IPS DF 6.9 (cell line): ENCODE measurements at regions not wholly inside any gene's neighbourhood (a gene's known extent, or its start where the extent isn't known, plus 50 kb on each side); places are given as distances from the start of the nearest gene placed in this dataset.

Experiments
- DNase-seq: peaks from one replicate; pipeline ENCODE4 v3.0.0-alpha.2; 2013; ENCODE audit warnings: low read depth, low spot score
- H3K27ac ChIP-seq: one replicate; pipeline ENCODE4 v1.5.1; 2013; ENCODE audit warnings: low read length, control low read depth
- H3K27me3 ChIP-seq: 2 replicates; pipeline ENCODE4 v1.6.1; 2013; ENCODE audit warnings: mild to moderate bottlenecking, low read length; ENCODE audit not compliant: control insufficient read depth, insufficient read depth
- H3K36me3 ChIP-seq: 2 replicates; pipeline ENCODE4 v1.6.1; 2013; ENCODE audit warnings: low read length; ENCODE audit not compliant: control insufficient read depth, insufficient read depth
- H3K4me1 ChIP-seq: 2 replicates; pipeline ENCODE4 v1.6.1; 2013; ENCODE audit warnings: low read length; ENCODE audit not compliant: control insufficient read depth, insufficient read depth
- H3K4me3 ChIP-seq: 2 replicates; pipeline ENCODE4 v1.5.1; 2013; ENCODE audit warnings: mild to moderate bottlenecking, low read length
- H3K9me3 ChIP-seq: 2 replicates; pipeline ENCODE4 v1.6.1; 2013; ENCODE audit warnings: low read length, inconsistent platforms; ENCODE audit not compliant: control insufficient read depth, insufficient read depth
- WGBS: extraction: QIAGEN DNeasy Blood & Tissue Kit; methylation state at CpG from one replicate; pipeline ENCODE4 v1.1.7; 2013; ENCODE audit warnings: mixed read lengths, missing lambda C conversion rate; ENCODE audit not compliant: insufficient read length, insufficient coverage; 5-methylcytosine and 5-hydroxymethylcytosine counted together

- Histone ChIP-seq H3K4me1 (no peaks in the 10 kb centered on the region), H3K9me3 (no peaks in the 10 kb centered on the region), H3K36me3 (no peaks in the 10 kb centered on the region), H3K27me3 (no peaks in the 10 kb centered on the region), H3K27ac (no peak overlapping the region), H3K4me3 (no peak overlapping the region)
- no CpG with 5 or more reads among the region's 1 CpG for WGBS
- no peak for DNase-seq
Observed at GRCh38 chr15:53223815-53224214, 433.7 kb upstream of the ONECUT1 start.

GRCh38 chr15:53218666-53219580, 428.8 kb upstream of the ONECUT1 start:
- Histone ChIP-seq H3K4me1 (no peaks in the 10 kb centered on the region), H3K27me3 (no peaks in the 10 kb centered on the region), H3K36me3 (no peaks in the 10 kb centered on the region), H3K27ac (no peak overlapping the region), H3K9me3 (no peaks in the 10 kb centered on the region), H3K4me3 (no peak overlapping the region)
- DNase-seq: no peak
- WGBS: no CpG with 5 or more reads among the region's 7 CpGs

- no peak overlapping the region for H3K27ac ChIP-seq
- no peaks in the 10 kb centered on the region for H3K9me3 ChIP-seq
- H3K36me3 ChIP-seq: no peaks in the 10 kb centered on the region
- no peaks in the 10 kb centered on the region for H3K27me3 ChIP-seq
- WGBS: no CpG with 5 or more reads among the region's 3 CpGs
- no peaks in the 10 kb centered on the region for H3K4me1 ChIP-seq
- no peak for DNase-seq
- H3K4me3 ChIP-seq: no peak overlapping the region
Observed at GRCh38 chr15:53216036-53216435, 425.9 kb upstream of the ONECUT1 start.

GRCh38 chr15:53213336-53213735, 423.2 kb upstream of the ONECUT1 start:
- H3K4me1 ChIP-seq: peaks cover 2% of the 10 kb centered on the region; the same call in 1 of the 2 replicates
- H3K27ac ChIP-seq: no peak overlapping the region
- DNase-seq: no peak
- no peaks in the 10 kb centered on the region for H3K36me3 ChIP-seq
- H3K9me3 ChIP-seq: no peaks in the 10 kb centered on the region
- H3K27me3 ChIP-seq: no peaks in the 10 kb centered on the region
- no peak overlapping the region for H3K4me3 ChIP-seq

- Histone ChIP-seq H3K27me3 (no peaks in the 10 kb centered on the region), H3K4me3 (no peak overlapping the region), H3K9me3 (no peaks in the 10 kb centered on the region), H3K4me1 (peaks cover 2% of the 10 kb centered on the region; the same call in 1 of the 2 replicates), H3K27ac (no peak overlapping the region), H3K36me3 (no peaks in the 10 kb centered on the region)
- no peak for DNase-seq
- no CpG with 5 or more reads among the region's 4 CpGs for WGBS
Observed at GRCh38 chr15:53212785-53213184, 422.6 kb upstream of the ONECUT1 start.

- no peaks in the 10 kb centered on the region for H3K36me3 ChIP-seq
- no peak overlapping the region for H3K27ac ChIP-seq
- H3K4me1 ChIP-seq: peaks cover 2% of the 10 kb centered on the region; the same call in 1 of the 2 replicates
- no peaks in the 10 kb centered on the region for H3K9me3 ChIP-seq
- H3K4me3 ChIP-seq: no peak overlapping the region
- no peaks in the 10 kb centered on the region for H3K27me3 ChIP-seq
- no peak for DNase-seq
- no CpG with 5 or more reads among the region's 3 CpGs for WGBS
Observed at GRCh38 chr15:53210653-53211052, 420.5 kb upstream of the ONECUT1 start.

GRCh38 chr15:53209396-53210042, 419.4 kb upstream of the ONECUT1 start:
- Histone ChIP-seq H3K4me1 (peaks cover 2% of the 10 kb centered on the region; the same call in 1 of the 2 replicates), H3K27ac (no peak overlapping the region)
- no CpG with 5 or more reads among the region's 9 CpGs for WGBS

DNA sequence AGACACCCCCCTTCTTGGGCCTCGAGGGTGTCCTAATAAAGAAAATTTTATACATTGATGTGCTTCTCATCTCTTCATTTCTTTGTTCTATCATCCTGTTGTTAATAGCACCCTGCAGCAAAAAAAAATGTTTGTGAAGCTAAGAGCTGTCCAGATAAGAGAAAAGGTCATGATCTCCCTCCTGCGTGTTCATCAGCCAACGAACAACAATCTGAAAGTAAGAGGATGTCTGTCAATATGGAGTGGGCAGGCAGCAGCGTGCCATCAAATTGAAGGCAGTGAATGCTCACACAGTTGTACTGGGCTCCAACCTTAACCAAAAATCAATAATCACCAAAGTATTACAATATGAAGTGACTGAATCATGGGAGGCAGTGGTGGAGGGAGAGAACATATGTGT, 418.6 kb upstream of the ONECUT1 start:
- no peaks in the 10 kb centered on the region for H3K27me3 ChIP-seq
- H3K4me3 ChIP-seq: no peak overlapping the region
- H3K36me3 ChIP-seq: no peaks in the 10 kb centered on the region
- no peaks in the 10 kb centered on the region for H3K9me3 ChIP-seq
- WGBS: no CpG with 5 or more reads among the region's 4 CpGs
- DNase-seq: no peak
- H3K27ac ChIP-seq: no peak overlapping the region
- H3K4me1 ChIP-seq: peaks cover 2% of the 10 kb centered on the region; the same call in 1 of the 2 replicates

More at GRCh38 chr15:53209396-53210042, 419.4 kb upstream of the ONECUT1 start:
- no peak for DNase-seq
- H3K27me3 ChIP-seq: no peaks in the 10 kb centered on the region
- H3K36me3 ChIP-seq: no peaks in the 10 kb centered on the region
- H3K9me3 ChIP-seq: no peaks in the 10 kb centered on the region
- H3K4me3 ChIP-seq: no peak overlapping the region

DNA sequence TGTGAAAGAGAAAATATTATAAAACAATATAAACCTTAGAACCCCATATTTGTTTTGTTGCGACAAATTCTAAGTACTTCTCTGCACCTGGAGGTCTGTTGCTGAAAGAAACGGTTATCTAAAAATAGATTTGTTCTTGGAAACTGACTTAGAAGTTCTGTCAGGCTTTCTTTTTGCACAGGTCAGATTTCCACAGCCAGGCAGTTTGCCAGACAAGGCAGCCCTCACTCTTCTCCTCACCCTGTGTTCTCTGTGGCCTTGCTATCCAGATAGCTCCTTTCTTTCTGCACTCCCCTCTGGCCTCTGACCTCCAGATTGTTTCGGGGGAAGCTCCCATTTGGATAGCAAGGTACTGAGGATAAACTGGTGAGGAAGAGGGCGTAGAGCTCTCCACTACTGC, 413.3 kb upstream of the ONECUT1 start:
- no CpG with 5 or more reads among the region's 4 CpGs for WGBS
- H3K36me3 ChIP-seq: no peaks in the 10 kb centered on the region
- H3K4me1 ChIP-seq: no peaks in the 10 kb centered on the region
- DNase-seq: no peak
- H3K27me3 ChIP-seq: no peaks in the 10 kb centered on the region
- no peak overlapping the region for H3K27ac ChIP-seq
- H3K4me3 ChIP-seq: no peak overlapping the region
- no peaks in the 10 kb centered on the region for H3K9me3 ChIP-seq

DNA sequence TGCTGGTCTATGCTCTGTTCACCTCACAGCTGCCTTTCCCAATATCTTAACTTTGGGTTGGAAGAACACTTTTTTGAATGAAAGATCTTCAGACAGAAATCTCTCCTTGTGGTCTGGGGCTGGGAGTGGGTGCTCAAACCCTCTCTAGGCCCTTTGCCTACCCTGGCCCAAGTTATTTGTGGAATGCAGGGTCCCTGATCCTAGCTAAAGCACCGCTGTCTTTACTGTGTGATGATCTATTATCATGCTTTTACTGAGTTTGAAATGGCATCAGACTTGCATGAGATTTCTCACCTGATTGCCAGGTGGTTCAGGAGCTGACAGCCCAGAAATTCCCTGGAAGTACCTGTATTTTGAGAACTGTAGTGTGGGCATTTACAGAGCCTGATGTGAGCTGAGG, 412.7 kb upstream of the ONECUT1 start:
- no peaks in the 10 kb centered on the region for H3K9me3 ChIP-seq
- H3K4me1 ChIP-seq: no peaks in the 10 kb centered on the region
- no peak for DNase-seq
- H3K36me3 ChIP-seq: no peaks in the 10 kb centered on the region
- no peak overlapping the region for H3K27ac ChIP-seq
- H3K27me3 ChIP-seq: no peaks in the 10 kb centered on the region
- WGBS: no CpG with 5 or more reads among the region's 1 CpG
- no peak overlapping the region for H3K4me3 ChIP-seq
